K562 (cell line): ENCODE measurements at regions not wholly inside any gene's neighbourhood (a gene's known extent, or its start where the extent isn't known, plus 50 kb on each side); places are given as distances from the start of the nearest gene placed in this dataset.

ENCODE experiments used
- ATAC-seq: fragments of 200-7000 bp; cut with Tn5 transposase; 3 replicates; pipeline ENCODE4 v1.9.1; 2020; ENCODE audit warnings: moderate library complexity
- BruUV-seq: library from RNA; stranded (reverse); fragments of 400-500 nt; replicated peaks from 2 replicates; lab custom pipeline; 2021; lab: Mats Ljungman, UMichigan
- CTCF ChIA-PET: fragments of 300-600 bp; formaldehyde crosslinking; extraction: SDS; loops from one replicate; lab custom pipeline; 2021; ENCODE audit warnings: low intra/inter-chr PET ratio; lab: Yijun Ruan, JAX
- POLR2A ChIA-PET: fragments of 300-600, 350-650 bp; sonication (Branson Sonifier 250); formaldehyde crosslinking; extraction: SDS; loops from one replicate; lab custom pipeline; 2021; ENCODE audit warnings: antibody characterized with exemption, inconsistent platforms; lab: Yijun Ruan, JAX
- DNase-seq, 4 experiments: peaks; one replicate each; pipeline versions ENCODE4 v3.0.0 to v3.0.0-alpha.2; 2011 to 2018; ENCODE audit warnings: low spot score in 3 of 4, mixed read lengths in 3 of 4; ENCODE audit errors: extremely low read depth in 1 of 4
- FAIRE-seq: peaks from 2 replicates; lab custom pipeline; 2011; peaks lifted over from hg19 to GRCh38; lab: Jason Lieb, UNC
- H2AFZ ChIP-seq: 2 replicates; pipeline ENCODE4 v1.6.0; 2011; ENCODE audit warnings: low read depth, low read length, control low read depth, inconsistent platforms
- H3K27ac ChIP-seq: fragments of 200-600 bp; 3 replicates; pipeline ENCODE4 v1.8.0; 2011; ENCODE audit warnings: low read depth, mild to moderate bottlenecking, control low read depth, inconsistent platforms, low read length, moderate library complexity, mixed read lengths; ENCODE audit errors: extremely low read depth
- H3K27me3 ChIP-seq, 2 experiments: fragments of 300-600 bp in 1 of 2; 2 replicates in 1 of 2; 3 replicates in 1 of 2; pipeline versions ENCODE4 v1.6.0 to v1.8.0; 2011; ENCODE audit warnings: inconsistent platforms in 2 of 2, low read length in 2 of 2, mild to moderate bottlenecking in 1 of 2, mixed read lengths in 1 of 2, moderate library complexity in 1 of 2; ENCODE audit not compliant: control insufficient read depth in 2 of 2, insufficient read depth in 2 of 2
- H3K36me3 ChIP-seq: fragments of 300-600 bp; 3 replicates; pipeline ENCODE4 v1.8.0; 2011; ENCODE audit warnings: mild to moderate bottlenecking, low read length, inconsistent platforms; ENCODE audit not compliant: control insufficient read depth, insufficient read depth
- H3K4me1 ChIP-seq, 2 experiments: fragments of 200-600 bp in 1 of 2; replicated peaks in 1 of 2; 2 replicates in 1 of 2; 3 replicates in 1 of 2; pipeline versions ENCODE4 v1.5.1 to v1.8.0; 2011; ENCODE audit warnings: inconsistent platforms in 2 of 2, low read length in 2 of 2, mild to moderate bottlenecking in 1 of 2, mixed read lengths in 1 of 2, moderate library complexity in 1 of 2; ENCODE audit not compliant: control insufficient read depth in 2 of 2, insufficient read depth in 2 of 2
- H3K4me2 ChIP-seq: 2 replicates; pipeline ENCODE4 v1.6.1; 2011; ENCODE audit warnings: low read length, control low read depth, inconsistent platforms, mixed read lengths; ENCODE audit not compliant: insufficient read depth
- H3K4me3 ChIP-seq: fragments of 200-600 bp; sonication (generic), shearing (Covaris generic); 2 replicates; pipeline ENCODE4 v1.5.1; 2016; ENCODE audit warnings: control low read depth, inconsistent platforms
- H3K79me2 ChIP-seq: fragments of 200-600 bp; 3 replicates; pipeline ENCODE4 v1.8.0; 2011; ENCODE audit warnings: low read length, inconsistent platforms; ENCODE audit not compliant: control insufficient read depth, insufficient read depth
- H3K9ac ChIP-seq, 2 experiments: 2 replicates each; pipeline versions ENCODE4 v1.6.0 to v1.6.1; 2011; ENCODE audit warnings: low read depth in 2 of 2, low read length in 2 of 2, control low read depth in 1 of 2, inconsistent platforms in 1 of 2, mild to moderate bottlenecking in 1 of 2, mixed read lengths in 1 of 2; ENCODE audit not compliant: insufficient read depth in 1 of 2
- H3K9me1 ChIP-seq: one replicate; pipeline ENCODE4 v1.6.0; 2011; ENCODE audit warnings: inconsistent platforms, mild to moderate bottlenecking, low read length, moderate library complexity; ENCODE audit not compliant: control insufficient read depth, insufficient read depth
- H3K9me3 ChIP-seq: replicated peaks from 2 replicates; pipeline ENCODE4 v1.5.1; 2011; ENCODE audit warnings: low read depth, low read length, inconsistent platforms; ENCODE audit not compliant: control insufficient read depth, insufficient read depth
- H4K20me1 ChIP-seq: replicated peaks from 2 replicates; pipeline ENCODE4 v1.6.1; 2011; ENCODE audit warnings: low read length, inconsistent platforms, mixed read lengths; ENCODE audit not compliant: control insufficient read depth, insufficient read depth
- BHLHE40 ChIP-seq: IDR thresholded peaks from 2 replicates; pipeline ENCODE4 v1.6.1; 2011; ENCODE audit warnings: low read length, improper control_type of control experiment
- ELF1 ChIP-seq: fragments of 200-800 bp; sonication (Bioruptor generic); IDR thresholded peaks from 2 replicates; pipeline ENCODE4 v1.6.1; 2016; ENCODE audit warnings: missing genetic modification characterization, missing compliant biosample characterization
- NCOA6 ChIP-seq: fragments of 450-650 bp; IDR thresholded peaks from 2 replicates; pipeline ENCODE4 v1.6.1; 2017; ENCODE audit warnings: mild to moderate bottlenecking
- NFATC3 ChIP-seq: fragments of 450-650 bp; IDR thresholded peaks from 2 replicates; pipeline ENCODE4 v1.6.1; 2017; ENCODE audit warnings: mild to moderate bottlenecking
- PHF8 ChIP-seq: fragments of 200-600 bp; sonication (generic); IDR thresholded peaks from 2 replicates; pipeline ENCODE4 v1.6.1; 2012; ENCODE audit warnings: mixed run types, mild to moderate bottlenecking, inconsistent platforms, low read length, moderate library complexity, borderline replicate concordance
- POLR2B ChIP-seq: fragments of 450-650 bp; IDR thresholded peaks from 2 replicates; pipeline ENCODE4 v1.6.1; 2018; ENCODE audit warnings: low read depth; ENCODE audit not compliant: partially characterized antibody
- RCOR1 ChIP-seq, 2 experiments: IDR thresholded peaks; 2 replicates each; pipeline ENCODE4 v1.6.1; 2012; ENCODE audit warnings: low read depth in 2 of 2, low read length in 2 of 2, borderline replicate concordance in 1 of 2, improper control_type of control experiment in 1 of 2
- SREBF2 ChIP-seq: sonication (generic); formaldehyde crosslinking; IDR thresholded peaks from 2 replicates; pipeline ENCODE4 v1.4.0; 2020; ENCODE audit warnings: mild to moderate bottlenecking, missing genetic modification reagents
- TAF7 ChIP-seq: fragments of 450-650 bp; IDR thresholded peaks from 2 replicates; pipeline ENCODE4 v1.6.1; 2016; ENCODE audit warnings: missing genetic modification characterization, missing compliant biosample characterization
- ZNF239 ChIP-seq: fragments of 250-450 bp; sonication (Bioruptor Pico); IDR thresholded peaks from 2 replicates; pipeline ENCODE4 v1.4.0; 2020; ENCODE audit warnings: mild to moderate bottlenecking
- ZNF764 ChIP-seq: fragments of 250-450 bp; sonication (Bioruptor Pico); IDR thresholded peaks from 2 replicates; pipeline ENCODE4 v1.4.0; 2020; ENCODE audit warnings: low read depth, mild to moderate bottlenecking, moderate library complexity
- WGBS: fragments of 100-300 bp; shearing (Covaris generic); methylation state at CpG from one replicate; pipeline ENCODE4 v1.1.6; 2016; ENCODE audit warnings: low coverage, mixed read lengths; ENCODE audit not compliant: insufficient coverage; ENCODE audit errors: missing lambda C conversion rate; 5-methylcytosine and 5-hydroxymethylcytosine counted together
- in situ Hi-C: fragments of 300-500 bp; cut with MboI; formaldehyde crosslinking; loops from 4 replicates; pipeline ENCODE4 v1.15.0; 2018; ENCODE audit warnings: inconsistent platforms, mixed read lengths
- intact Hi-C: fragments of 100-400 bp; cut with micrococcal nuclease; formaldehyde crosslinking; loops from 2 replicates; pipeline ENCODE4 v1.14.2; 2022
- TF ChIP-seq, protein P1 (sequence below): sonication (generic); formaldehyde crosslinking; IDR thresholded peaks from 2 replicates; pipeline ENCODE4 v1.8.1; 2023; ENCODE audit warnings: mild to moderate bottlenecking, missing genetic modification reagents, moderate library complexity
- TF ChIP-seq, protein P2 (sequence below): conservative IDR thresholded peaks from 2 replicates; pipeline ENCODE4 v1.6.1; 2011; ENCODE audit warnings: low read depth, mild to moderate bottlenecking, low read length; ENCODE audit not compliant: control insufficient read depth
- TF ChIP-seq, protein P3 (sequence below): fragments of 250-450 bp; sonication (Bioruptor Pico); IDR thresholded peaks from 2 replicates; pipeline ENCODE4 v1.5.0; 2020; ENCODE audit warnings: mild to moderate bottlenecking, borderline replicate concordance

DNA sequence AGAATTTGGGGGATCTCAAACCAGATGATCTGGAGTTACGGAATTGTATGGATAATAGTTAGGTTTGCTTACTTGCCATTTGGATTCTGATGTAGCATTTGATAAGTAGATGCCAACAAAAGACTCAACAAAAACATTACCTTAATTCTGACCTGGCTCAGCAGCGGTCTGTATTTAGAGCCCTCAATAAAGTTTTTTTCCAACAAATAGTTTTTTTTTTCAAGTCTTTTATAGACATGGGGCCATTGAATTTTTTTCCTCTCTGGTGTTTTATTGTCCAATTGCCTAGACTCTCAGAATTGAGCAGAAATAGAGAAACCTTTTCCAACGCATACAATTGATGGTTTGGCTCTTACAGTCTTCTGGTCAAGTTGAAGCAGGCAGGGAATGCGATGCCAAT lies 192.8 kb upstream of the GAS1 start:
- in situ Hi-C loops: no loop called here
- H3K9me1 ChIP-seq: no peaks in the 10 kb centered on the region
- FAIRE-seq (no peak), ATAC-seq (no peak), DNase-seq (no peak)
- no TSS peak for BruUV-seq
- WGBS: 3% methylated on average over 4 of the region's 4 CpGs
- no peaks in the 10 kb centered on the region for H3K79me2 ChIP-seq
- ChIA-PET CTCF (no interaction called here), POLR2A (no interaction called here)
- H3K4me1 ChIP-seq: no peaks in the 10 kb centered on the region
- no peak overlapping the region for H2AFZ ChIP-seq
- H4K20me1 ChIP-seq: no peaks in the 10 kb centered on the region
- no peak overlapping the region for H3K27ac ChIP-seq
- H3K27me3 ChIP-seq: peaks cover 2 to 7% of the 10 kb centered on the region in 2 experiments; a peak in 3 of 5 replicates
- H3K4me3 ChIP-seq: no peak overlapping the region
- no peaks in the 10 kb centered on the region for H3K36me3 ChIP-seq
- intact Hi-C loops: no loop called here
- no peak overlapping the region for H3K4me2 ChIP-seq
- H3K9ac ChIP-seq: no peak overlapping the region
- no peaks in the 10 kb centered on the region for H3K9me3 ChIP-seq
- TF ChIP-seq, protein P1, sequence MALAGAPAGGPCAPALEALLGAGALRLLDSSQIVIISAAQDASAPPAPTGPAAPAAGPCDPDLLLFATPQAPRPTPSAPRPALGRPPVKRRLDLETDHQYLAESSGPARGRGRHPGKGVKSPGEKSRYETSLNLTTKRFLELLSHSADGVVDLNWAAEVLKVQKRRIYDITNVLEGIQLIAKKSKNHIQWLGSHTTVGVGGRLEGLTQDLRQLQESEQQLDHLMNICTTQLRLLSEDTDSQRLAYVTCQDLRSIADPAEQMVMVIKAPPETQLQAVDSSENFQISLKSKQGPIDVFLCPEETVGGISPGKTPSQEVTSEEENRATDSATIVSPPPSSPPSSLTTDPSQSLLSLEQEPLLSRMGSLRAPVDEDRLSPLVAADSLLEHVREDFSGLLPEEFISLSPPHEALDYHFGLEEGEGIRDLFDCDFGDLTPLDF (CRISPR knock-in tag): no peak
- TF ChIP-seq RCOR1 (IDR thresholded peaks at IDR 0.05; ENCODE audit: borderline replicate concordance in 1 of 2, low read depth in 2 of 2, low read length in 2 of 2): no peak
- TF ChIP-seq POLR2B: no peak
- no peak for TF ChIP-seq BHLHE40
- TF ChIP-seq ZNF764: no peak
- no peak for TF ChIP-seq NCOA6
- TF ChIP-seq, protein P2, sequence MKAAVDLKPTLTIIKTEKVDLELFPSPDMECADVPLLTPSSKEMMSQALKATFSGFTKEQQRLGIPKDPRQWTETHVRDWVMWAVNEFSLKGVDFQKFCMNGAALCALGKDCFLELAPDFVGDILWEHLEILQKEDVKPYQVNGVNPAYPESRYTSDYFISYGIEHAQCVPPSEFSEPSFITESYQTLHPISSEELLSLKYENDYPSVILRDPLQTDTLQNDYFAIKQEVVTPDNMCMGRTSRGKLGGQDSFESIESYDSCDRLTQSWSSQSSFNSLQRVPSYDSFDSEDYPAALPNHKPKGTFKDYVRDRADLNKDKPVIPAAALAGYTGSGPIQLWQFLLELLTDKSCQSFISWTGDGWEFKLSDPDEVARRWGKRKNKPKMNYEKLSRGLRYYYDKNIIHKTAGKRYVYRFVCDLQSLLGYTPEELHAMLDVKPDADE: no peak
- no peak for TF ChIP-seq PHF8
- TF ChIP-seq ZNF239 (CRISPR knock-in tag): no peak
- TF ChIP-seq, protein P3, sequence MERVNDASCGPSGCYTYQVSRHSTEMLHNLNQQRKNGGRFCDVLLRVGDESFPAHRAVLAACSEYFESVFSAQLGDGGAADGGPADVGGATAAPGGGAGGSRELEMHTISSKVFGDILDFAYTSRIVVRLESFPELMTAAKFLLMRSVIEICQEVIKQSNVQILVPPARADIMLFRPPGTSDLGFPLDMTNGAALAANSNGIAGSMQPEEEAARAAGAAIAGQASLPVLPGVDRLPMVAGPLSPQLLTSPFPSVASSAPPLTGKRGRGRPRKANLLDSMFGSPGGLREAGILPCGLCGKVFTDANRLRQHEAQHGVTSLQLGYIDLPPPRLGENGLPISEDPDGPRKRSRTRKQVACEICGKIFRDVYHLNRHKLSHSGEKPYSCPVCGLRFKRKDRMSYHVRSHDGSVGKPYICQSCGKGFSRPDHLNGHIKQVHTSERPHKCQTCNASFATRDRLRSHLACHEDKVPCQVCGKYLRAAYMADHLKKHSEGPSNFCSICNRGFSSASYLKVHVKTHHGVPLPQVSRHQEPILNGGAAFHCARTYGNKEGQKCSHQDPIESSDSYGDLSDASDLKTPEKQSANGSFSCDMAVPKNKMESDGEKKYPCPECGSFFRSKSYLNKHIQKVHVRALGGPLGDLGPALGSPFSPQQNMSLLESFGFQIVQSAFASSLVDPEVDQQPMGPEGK (CRISPR knock-in tag): no peak
- TF ChIP-seq SREBF2 (CRISPR knock-in tag): no peak
- no peak for TF ChIP-seq TAF7 (tag)
- no peak for TF ChIP-seq NFATC3
- no peak for TF ChIP-seq ELF1 (tag)
- TF ChIP-seq, all 486 proteins: peak for 0
